K562 (cell line): ENCODE measurements at regions not wholly inside any gene's neighbourhood (a gene's known extent, or its start where the extent isn't known, plus 50 kb on each side); places are given as distances from the start of the nearest gene placed in this dataset.

Source experiments
- BRCA1 ChIP-seq, 2 experiments: fragments of 450-650 bp in 1 of 2; sonication (generic) in 1 of 2; formaldehyde crosslinking in 1 of 2; IDR thresholded peaks; 2 replicates each; pipeline versions ENCODE4 v1.5.0 to v1.6.1; 2017 to 2020; ENCODE audit warnings: mild to moderate bottlenecking in 1 of 2, missing genetic modification reagents in 1 of 2
- GTF2F1 ChIP-seq: IDR thresholded peaks from 2 replicates; pipeline ENCODE4 v1.6.1; 2011; ENCODE audit warnings: low read depth, low read length, improper control_type of control experiment
- HIVEP1 ChIP-seq: fragments of 250-450 bp; sonication (Bioruptor Pico); IDR thresholded peaks from 2 replicates; pipeline ENCODE4 v1.4.0; 2020; ENCODE audit warnings: mild to moderate bottlenecking
- JUN ChIP-seq, 2 experiments: sonication (generic) in 1 of 2; formaldehyde crosslinking in 1 of 2; IDR thresholded peaks; 2 replicates each; pipeline versions ENCODE4 v1.6.1 to v1.8.0; 2012 to 2022; ENCODE audit warnings: borderline replicate concordance in 2 of 2, mild to moderate bottlenecking in 2 of 2, improper control_type of control experiment in 1 of 2, low read depth in 1 of 2, low read length in 1 of 2, missing genetic modification reagents in 1 of 2
- LEF1 ChIP-seq: fragments of 450-650 bp; IDR thresholded peaks from 2 replicates; pipeline ENCODE4 v1.6.1; 2016; ENCODE audit warnings: mild to moderate bottlenecking
- RFX7 ChIP-seq: fragments of 250-450 bp; sonication (Bioruptor Pico); IDR thresholded peaks from 2 replicates; pipeline ENCODE4 v1.5.1; 2021; ENCODE audit warnings: mild to moderate bottlenecking
- SIN3A ChIP-seq, 2 experiments: fragments of 150-350 bp in 1 of 2; IDR thresholded peaks; 2 replicates each; pipeline ENCODE4 v1.6.1; 2011 to 2016; ENCODE audit warnings: borderline replicate concordance in 2 of 2, low read depth in 2 of 2, low read length in 2 of 2, mild to moderate bottlenecking in 2 of 2, moderate library complexity in 2 of 2; ENCODE audit not compliant: control insufficient read depth in 1 of 2
- ZNF146 ChIP-seq: IDR thresholded peaks from one replicate; pipeline ENCODE4 v1.6.1; 2018; ENCODE audit warnings: missing compliant biosample characterization; ENCODE audit not compliant: unreplicated experiment
- ZNF263 ChIP-seq: sonication (generic); formaldehyde crosslinking; IDR thresholded peaks from 2 replicates; pipeline ENCODE4 v1.8.0; 2022; ENCODE audit warnings: mild to moderate bottlenecking, missing genetic modification reagents, borderline replicate concordance
- ZSCAN29 ChIP-seq: fragments of 450-650 bp; IDR thresholded peaks from 2 replicates; pipeline ENCODE4 v1.6.1; 2017
- TF ChIP-seq, protein P1 (sequence below), 3 experiments: IDR thresholded peaks in 2 of 3; conservative IDR thresholded peaks in 1 of 3; 2 replicates each; pipeline ENCODE4 v1.5.1; 2011 to 2012; ENCODE audit warnings: low read length in 3 of 3, mild to moderate bottlenecking in 3 of 3, control low read depth in 2 of 3, improper control_type of control experiment in 1 of 3, inconsistent platforms in 1 of 3, low read depth in 1 of 3, mixed read lengths in 1 of 3, moderate library complexity in 1 of 3; ENCODE audit not compliant: insufficient read depth in 2 of 3
- TF ChIP-seq, protein P2 (sequence below), 2 experiments: IDR thresholded peaks; 2 replicates each; pipeline ENCODE4 v1.6.1; 2011; ENCODE audit warnings: borderline replicate concordance in 1 of 2, control low read depth in 1 of 2, low read depth in 1 of 2, low read length in 1 of 2, mild to moderate bottlenecking in 1 of 2, mixed read lengths in 1 of 2, moderate library complexity in 1 of 2; ENCODE audit not compliant: insufficient read depth in 1 of 2, insufficient read length in 1 of 2, poor library complexity in 1 of 2, severe bottlenecking in 1 of 2; ENCODE audit errors: extremely low read depth in 1 of 2

DNA sequence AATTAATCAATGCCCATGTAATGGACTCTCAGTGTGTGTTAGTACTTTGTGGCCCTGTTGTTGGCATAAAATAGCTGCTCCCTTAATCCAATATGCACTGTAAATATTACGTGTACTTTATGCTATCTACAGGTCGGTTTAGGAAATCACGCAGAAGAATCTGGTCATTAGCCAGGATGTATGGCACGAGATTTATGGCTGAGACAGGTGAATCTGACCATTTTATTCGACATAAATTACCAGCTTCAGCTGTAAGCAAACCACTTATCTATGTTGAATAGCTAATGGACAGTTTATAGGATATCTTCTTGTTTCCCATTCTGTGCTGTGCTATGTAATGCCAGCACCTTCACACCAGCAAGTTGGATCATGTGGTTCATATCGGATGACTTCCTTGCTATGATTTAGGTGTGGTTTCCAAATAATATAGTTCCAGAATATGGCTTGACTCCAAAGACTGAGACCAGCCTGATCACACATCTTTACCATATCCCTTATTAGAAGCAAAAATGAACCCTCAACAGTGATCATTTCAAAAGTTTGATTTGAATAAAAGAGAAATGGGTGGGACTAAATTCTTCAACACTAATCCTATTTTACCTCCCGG is 301.4 kb downstream of the AHR start:
- no peak for TF ChIP-seq JUN (IDR thresholded peaks at IDR 0.05; ENCODE audit: borderline replicate concordance, low read depth, low read length)
- no peak for TF ChIP-seq JUN (CRISPR knock-in tag; IDR thresholded peaks at IDR 0.05; ENCODE audit: borderline replicate concordance)
- TF ChIP-seq ZSCAN29 = no peak
- TF ChIP-seq, protein P1, sequence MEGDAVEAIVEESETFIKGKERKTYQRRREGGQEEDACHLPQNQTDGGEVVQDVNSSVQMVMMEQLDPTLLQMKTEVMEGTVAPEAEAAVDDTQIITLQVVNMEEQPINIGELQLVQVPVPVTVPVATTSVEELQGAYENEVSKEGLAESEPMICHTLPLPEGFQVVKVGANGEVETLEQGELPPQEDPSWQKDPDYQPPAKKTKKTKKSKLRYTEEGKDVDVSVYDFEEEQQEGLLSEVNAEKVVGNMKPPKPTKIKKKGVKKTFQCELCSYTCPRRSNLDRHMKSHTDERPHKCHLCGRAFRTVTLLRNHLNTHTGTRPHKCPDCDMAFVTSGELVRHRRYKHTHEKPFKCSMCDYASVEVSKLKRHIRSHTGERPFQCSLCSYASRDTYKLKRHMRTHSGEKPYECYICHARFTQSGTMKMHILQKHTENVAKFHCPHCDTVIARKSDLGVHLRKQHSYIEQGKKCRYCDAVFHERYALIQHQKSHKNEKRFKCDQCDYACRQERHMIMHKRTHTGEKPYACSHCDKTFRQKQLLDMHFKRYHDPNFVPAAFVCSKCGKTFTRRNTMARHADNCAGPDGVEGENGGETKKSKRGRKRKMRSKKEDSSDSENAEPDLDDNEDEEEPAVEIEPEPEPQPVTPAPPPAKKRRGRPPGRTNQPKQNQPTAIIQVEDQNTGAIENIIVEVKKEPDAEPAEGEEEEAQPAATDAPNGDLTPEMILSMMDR (IDR thresholded peaks at IDR 0.05 in 2 of 3, conservative IDR thresholded peaks at IDR 0.05 in 1 of 3; ENCODE audit: insufficient read depth in 2 of 3, low read depth in 1 of 3, low read length in 3 of 3) = no peak
- TF ChIP-seq ZNF263 (CRISPR knock-in tag) = no peak
- no peak for TF ChIP-seq RFX7 (CRISPR knock-in tag)
- no peak for TF ChIP-seq LEF1
- no peak for TF ChIP-seq HIVEP1
- TF ChIP-seq SIN3A (IDR thresholded peaks at IDR 0.05; ENCODE audit: borderline replicate concordance in 2 of 2, control insufficient read depth in 1 of 2, low read depth in 2 of 2, low read length in 2 of 2) = no peak
- no peak for TF ChIP-seq GTF2F1
- TF ChIP-seq ZNF146 (CRISPR knock-in tag) = no peak
- TF ChIP-seq BRCA1 (IDR thresholded peaks at IDR 0.05) = no peak
- no peak for TF ChIP-seq BRCA1 (CRISPR knock-in tag; IDR thresholded peaks at IDR 0.05)
- TF ChIP-seq, protein P2, sequence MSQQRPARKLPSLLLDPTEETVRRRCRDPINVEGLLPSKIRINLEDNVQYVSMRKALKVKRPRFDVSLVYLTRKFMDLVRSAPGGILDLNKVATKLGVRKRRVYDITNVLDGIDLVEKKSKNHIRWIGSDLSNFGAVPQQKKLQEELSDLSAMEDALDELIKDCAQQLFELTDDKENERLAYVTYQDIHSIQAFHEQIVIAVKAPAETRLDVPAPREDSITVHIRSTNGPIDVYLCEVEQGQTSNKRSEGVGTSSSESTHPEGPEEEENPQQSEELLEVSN (IDR thresholded peaks at IDR 0.05; ENCODE audit: borderline replicate concordance in 1 of 2, extremely low read depth in 1 of 2, insufficient read depth in 1 of 2, insufficient read length in 1 of 2, low read depth in 1 of 2, low read length in 1 of 2, poor library complexity in 1 of 2, severe bottlenecking in 1 of 2) = no peak
